CD1c-positive myeloid dendritic cell (primary cell): ENCODE measurements at regions not wholly inside any gene's neighbourhood (a gene's known extent, or its start where the extent isn't known, plus 50 kb on each side); places are given as distances from the start of the nearest gene placed in this dataset.
"Not testable (repeated sequence)": the region's sequence is repeated elsewhere in the genome, so short reads cannot be mapped to it uniquely, and the experiment has no call there.

Experiments
- DNase-seq: peaks from one replicate; pipeline ENCODE4 v3.0.0-alpha.2; 2016; ENCODE audit errors: extremely low spot score

DNA sequence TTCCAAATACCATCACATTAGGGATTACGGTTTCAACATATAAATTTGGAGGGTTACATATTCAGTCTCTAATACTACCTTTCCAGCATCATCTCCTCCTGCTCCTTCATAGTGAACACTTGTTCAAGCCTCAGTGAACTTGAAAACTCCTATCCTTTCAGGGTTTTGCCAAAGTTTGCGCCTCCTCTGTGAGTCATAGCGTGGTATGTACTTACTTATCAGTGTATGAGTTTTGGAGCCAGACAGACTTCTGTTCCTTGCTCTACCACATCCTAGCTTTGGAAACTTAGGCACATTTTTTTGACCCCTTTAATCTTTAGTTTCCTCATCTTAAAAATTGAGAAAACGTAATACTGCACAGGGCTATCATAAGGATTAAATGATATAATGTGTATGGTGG, 160.1 kb upstream of the ZC3H12C start:
- no peak for DNase-seq

DNA sequence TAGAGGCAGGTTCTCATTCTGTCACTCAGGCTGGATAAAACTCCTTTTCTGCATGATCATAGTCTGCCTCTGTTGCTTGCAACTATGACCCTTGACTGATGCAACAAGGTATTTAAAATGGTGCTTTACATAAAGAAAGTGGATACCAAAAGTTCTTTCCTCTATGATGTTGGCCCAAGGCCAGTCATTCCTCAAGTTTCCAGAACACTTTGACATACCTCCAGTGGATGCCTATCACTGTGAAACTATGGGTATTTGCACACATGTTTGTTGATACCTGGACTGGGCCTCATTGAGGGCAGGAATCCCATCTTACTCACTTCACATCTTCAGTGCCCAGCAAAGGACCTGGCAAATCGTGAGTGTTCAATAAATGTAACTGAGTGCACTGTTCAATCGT, 159.0 kb upstream of the ZC3H12C start:
- no peak for DNase-seq

DNA sequence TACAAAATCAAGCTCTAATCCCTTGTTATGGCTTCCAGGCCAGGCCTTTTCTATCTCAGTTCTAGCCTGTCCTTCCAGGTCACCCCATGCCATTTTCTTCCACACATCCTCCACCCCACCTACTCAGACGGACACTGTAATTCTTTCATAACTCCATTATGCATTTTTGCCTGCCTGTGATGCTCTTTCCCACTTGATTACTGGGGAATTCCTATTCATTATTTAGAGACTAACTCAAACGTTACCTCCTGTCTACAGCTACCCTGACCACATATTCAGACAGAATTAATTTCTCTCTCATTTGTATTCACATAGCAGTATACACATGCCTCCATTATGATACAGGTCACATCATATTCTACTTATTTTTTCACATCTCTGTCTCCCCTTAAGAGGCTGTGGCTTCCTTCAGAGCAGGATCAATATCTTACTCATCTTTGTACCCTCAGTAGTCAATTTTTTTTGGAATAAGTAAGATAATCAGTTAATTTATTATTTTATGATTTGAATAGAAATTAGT, 156.5 kb upstream of the ZC3H12C start:
- no peak for DNase-seq

- DNase-seq, result no peak
These were observed 155.2 kb upstream of the ZC3H12C start for GRCh38 chr11:109937968-109938367.

DNA sequence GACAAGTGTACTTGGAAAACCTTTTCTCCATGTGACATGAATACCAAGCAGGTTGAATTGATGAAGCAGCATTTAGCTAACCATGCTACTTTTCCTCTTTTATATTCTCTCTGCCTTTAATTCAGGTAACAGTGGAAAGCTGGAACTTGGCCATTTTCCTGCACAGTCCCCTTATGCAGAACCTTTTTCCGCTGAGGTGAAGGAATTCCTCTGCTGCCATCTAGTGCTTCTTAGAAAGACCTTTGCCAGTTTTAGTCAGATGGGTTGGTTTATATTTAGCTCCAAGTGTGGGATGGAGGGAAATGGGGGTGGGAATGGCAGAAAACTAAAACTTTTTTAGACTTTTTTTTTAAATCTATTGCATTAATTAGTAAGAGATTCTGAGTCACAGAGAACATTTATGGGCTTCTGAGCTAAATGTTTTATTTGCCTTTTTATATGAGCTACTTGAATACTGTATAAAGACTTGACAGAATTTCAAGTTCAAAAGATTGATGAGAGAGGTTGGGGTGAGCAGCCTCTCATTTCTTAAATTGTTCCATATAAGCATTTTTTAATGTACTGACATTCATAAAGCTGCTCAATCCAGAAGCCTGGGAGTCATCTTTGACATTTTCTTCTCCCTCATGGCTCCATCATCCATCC, 153.9 kb upstream of the ZC3H12C start:
- DNase-seq, result peak; percentile 59

GRCh38 chr11:109940816-109941215, 152.4 kb upstream of the ZC3H12C start:
- DNase-seq, result peak; percentile 37

DNA sequence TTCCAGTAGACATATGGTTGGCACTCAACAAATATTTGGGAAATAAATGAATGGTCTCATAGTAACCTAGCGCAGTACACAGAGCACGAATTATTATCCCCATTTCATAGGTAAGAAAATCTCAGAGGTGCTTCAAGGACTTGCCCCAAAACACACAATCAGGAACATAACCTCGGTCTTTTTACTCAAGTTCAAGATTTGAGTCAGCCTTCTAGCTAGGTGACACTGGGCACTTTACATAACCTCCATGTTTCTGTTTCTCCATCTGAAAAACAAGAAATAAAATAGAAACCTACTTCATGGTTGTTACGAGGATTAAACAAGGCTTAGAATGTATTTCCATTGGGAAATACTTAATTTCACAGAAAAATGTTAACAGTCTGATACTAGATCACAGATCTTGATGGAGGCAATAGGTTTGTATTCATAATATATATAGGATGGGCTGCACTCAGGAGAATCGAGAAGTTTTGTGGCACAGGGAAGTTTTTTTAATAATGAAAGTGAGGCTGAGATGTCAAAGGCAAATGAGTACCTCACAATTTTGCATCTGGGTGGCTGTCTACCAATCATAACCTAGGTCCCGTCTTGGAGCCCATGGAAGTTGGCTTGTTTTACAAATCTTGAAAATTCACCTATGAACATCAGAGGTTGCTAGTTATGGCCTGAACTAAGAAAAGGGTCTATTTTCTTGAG, 147.4 kb upstream of the ZC3H12C start:
- peak; percentile 32 for DNase-seq

DNA sequence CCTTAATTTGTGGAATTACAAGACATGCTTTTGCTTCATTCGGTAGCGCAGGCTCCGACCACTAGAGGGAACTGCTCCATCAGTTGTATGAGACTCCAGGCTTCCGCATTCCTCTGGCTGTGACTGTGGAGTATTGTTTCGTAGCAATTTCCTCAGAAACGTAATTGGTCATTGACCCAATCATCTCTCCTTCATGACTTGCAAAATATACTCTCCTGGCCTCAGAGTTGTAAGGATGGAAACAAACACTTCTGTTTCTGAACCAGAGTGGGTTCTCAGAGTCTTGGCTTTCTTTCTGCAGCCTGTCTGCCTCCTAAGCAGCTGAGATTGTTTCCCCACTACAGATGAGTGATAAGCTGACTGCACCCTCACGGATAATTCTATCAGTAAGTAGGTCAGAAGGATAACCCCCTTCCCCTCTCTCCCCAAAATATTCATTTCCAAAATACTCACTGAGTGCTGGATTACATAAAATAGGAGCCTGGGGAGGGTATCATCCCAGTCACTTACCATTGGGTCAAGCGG, 146.8 kb upstream of the ZC3H12C start:
- peak; percentile 95 for DNase-seq

DNA sequence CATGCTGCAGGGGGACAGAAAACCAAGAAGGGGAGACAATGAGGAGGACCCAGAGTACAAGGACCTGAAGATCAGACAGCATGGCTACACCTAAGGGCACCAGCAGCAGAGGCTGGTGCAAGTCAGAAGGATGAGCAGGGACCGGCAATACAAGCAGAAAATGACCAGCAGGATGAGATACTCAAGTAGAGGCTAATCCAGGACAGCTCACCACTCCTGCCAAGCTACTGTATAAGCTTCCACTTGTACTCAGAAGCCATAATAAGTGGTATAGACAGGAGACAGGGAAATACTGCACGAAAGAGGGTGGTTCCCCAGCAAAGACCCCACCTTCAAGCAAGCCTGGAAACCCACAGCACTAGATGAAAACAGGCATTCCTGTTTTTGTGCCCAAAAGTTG, 138.7 kb upstream of the ZC3H12C start:
- DNase-seq, result no peak

GRCh38 chr11:109956124-109956793, 136.9 kb upstream of the ZC3H12C start:
- DNase-seq, result no peak

DNA sequence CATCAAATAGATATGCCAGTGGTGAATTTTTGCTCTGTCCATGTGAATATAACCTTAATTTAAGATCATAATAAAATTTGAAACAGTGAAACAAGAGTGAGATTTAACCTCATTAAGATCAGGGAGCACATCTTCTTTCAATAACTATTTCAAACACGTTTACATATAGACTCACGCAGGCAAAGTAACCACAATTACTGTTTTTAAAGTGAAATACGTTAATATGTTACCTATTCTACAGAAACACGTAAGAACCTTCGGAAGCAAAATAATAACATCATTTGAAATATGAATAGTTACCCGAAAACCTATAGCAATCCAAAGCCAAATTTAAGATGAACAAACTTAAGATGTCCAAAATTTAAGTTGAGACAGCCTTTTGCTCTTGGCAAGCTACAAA, 136.2 kb upstream of the ZC3H12C start:
- DNase-seq, result no peak

DNA sequence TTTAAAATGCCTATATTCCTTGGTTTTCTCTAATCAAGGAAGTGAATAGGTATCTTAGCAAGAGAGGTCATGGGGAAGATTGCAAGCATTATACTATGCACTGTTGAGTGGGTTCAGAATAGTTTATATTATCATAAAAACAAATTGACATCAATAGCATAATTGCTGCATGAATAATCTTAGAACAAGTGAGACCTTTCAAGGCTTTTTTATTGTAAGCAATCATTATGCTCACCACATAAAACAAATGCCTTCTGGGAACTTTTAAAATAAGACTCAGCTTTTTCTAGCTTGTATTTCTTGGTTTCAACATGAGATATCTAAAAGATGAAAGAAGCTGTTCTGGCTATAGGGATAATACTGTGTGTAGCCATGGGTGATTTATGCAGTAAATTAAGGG, 135.6 kb upstream of the ZC3H12C start:
- DNase-seq, result no peak

DNA sequence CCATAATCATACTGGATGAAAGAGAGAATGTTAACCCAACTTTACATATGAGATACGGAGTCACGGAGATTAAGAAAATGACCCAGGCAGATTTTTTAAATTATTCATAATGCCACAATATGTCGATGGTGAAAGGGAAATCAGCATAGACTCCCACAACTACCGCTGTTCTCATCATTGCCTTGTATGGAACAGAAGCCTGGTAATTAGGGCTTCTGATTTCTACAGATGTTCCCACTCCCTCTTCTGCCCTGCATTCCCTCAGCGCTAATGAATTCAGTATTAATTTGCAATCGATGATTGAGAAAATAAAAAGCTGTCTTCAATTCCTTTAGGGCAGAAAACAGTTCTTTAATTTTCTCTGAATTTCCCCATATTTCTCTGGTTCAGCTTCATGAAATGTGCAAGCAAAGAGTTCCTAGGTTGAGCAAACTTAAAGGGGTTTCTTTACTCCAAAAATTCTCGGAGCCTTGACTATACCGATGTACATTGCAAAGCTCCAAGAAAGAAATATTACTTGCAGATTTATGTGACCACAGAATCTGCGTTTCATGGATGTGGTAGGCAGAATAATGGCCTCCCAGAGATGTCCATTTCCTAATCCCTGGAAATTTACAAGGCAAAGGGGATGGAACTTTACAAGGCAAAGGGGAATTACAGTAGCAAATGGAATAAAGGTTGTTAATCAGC, 134.9 kb upstream of the ZC3H12C start:
- no peak for DNase-seq

DNA sequence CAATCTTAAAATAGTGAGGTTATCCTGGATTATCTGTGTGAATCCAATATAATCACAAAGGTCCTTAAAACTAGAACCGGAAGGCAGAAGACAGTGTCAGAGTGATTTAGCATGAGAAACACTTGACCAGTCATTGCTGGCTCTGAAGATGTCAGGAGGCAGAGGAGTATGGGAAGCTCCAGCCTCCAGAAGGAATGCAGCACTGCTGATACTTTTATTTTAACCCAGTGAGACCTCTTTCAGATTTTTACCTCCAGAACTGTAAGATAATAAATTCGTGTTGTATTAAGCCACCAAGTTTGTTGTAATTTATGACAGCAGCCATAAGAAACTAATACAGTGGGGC, 134.4 kb upstream of the ZC3H12C start:
- DNase-seq, result no peak

GRCh38 chr11:109960831-109961230, 132.4 kb upstream of the ZC3H12C start:
- no peak for DNase-seq

- DNase-seq, result no peak
These were observed 131.9 kb upstream of the ZC3H12C start for GRCh38 chr11:109961261-109961660.

- no peak for DNase-seq
These were observed 130.1 kb upstream of the ZC3H12C start for GRCh38 chr11:109963101-109963500.

- no peak for DNase-seq
These were observed 128.7 kb upstream of the ZC3H12C start for GRCh38 chr11:109964487-109964886.

GRCh38 chr11:109965445-109965844, 127.7 kb upstream of the ZC3H12C start:
- not testable (repeated sequence) for DNase-seq

- not testable (repeated sequence) for DNase-seq
These were observed 127.3 kb upstream of the ZC3H12C start for GRCh38 chr11:109965926-109966325.

- DNase-seq, result peak; percentile 54
These were observed 126.1 kb upstream of the ZC3H12C start for GRCh38 chr11:109967136-109967535.

GRCh38 chr11:109968299-109968698, 124.9 kb upstream of the ZC3H12C start:
- no peak for DNase-seq
